ENCODE measurements at regions not wholly inside any gene's neighbourhood (a gene's known extent, or its start where the extent isn't known, plus 50 kb on each side); places are given as distances from the start of the nearest gene placed in this dataset.

GRCh38 chr13:107960301-107960700, 255.0 kb downstream of the LIG4 start:
- DNase-seq = no peak
- Mint-ChIP-seq H3K4me1 (peaks cover 10 to 17% of the 10 kb centered on the region in 2 experiments), H3K9me3 (no peaks in the 10 kb centered on the region; a peak in 1 of 5 replicates), H3K27ac (no peak overlapping the region; a peak in 1 of 7 replicates), H3K4me3 (no peak overlapping the region), H3K36me3 (ENCODE audit: insufficient read depth in 1 of 3, low read depth in 3 of 3) (no peaks in the 10 kb centered on the region), H3K27me3 (ENCODE audit: low read depth) (no peaks in the 10 kb centered on the region)
- no peaks in the 10 kb centered on the region for H3K79me1 ChIP-seq (ENCODE audit: insufficient read depth, low read depth, low read length, poor library complexity, severe bottlenecking)
- H2BK12ac ChIP-seq (ENCODE audit: insufficient read length, low read depth, low read length) = no peak overlapping the region
- no CpG with 5 or more reads among the region's 1 CpG for whole genome bisulfite sequencing (ENCODE audit: extremely low coverage, insufficient read length, low lambda C conversion rate)
- no peak overlapping the region for H3K56ac ChIP-seq (ENCODE audit: insufficient read length, low read depth, low read length)
- H3K79me2 ChIP-seq (ENCODE audit: insufficient read depth, low read length) = no peaks in the 10 kb centered on the region
- H3K27me3 ChIP-seq (ENCODE audit: insufficient read depth, low read length) = no peaks in the 10 kb centered on the region
- TF ChIP-seq CTCF (conservative IDR thresholded peaks at IDR 0.05) = no peak
- no peak overlapping the region for H2AFZ ChIP-seq (ENCODE audit: low read length)
- no peaks in the 10 kb centered on the region for H3K4me1 ChIP-seq (ENCODE audit: insufficient read depth, low read length)
- no peaks in the 10 kb centered on the region for H4K20me1 ChIP-seq (ENCODE audit: control insufficient read depth, insufficient read depth, insufficient read length)
- H2BK20ac ChIP-seq (ENCODE audit: low read depth, low read length, poor library complexity, severe bottlenecking) = no peak overlapping the region
- no peaks in the 10 kb centered on the region for H3K9me3 ChIP-seq (ENCODE audit: control insufficient read depth, low read depth, low read length)
- no peak overlapping the region for H4K91ac ChIP-seq (ENCODE audit: insufficient read length, low read depth, low read length)
- H3K23me2 ChIP-seq (ENCODE audit: insufficient read length, low read depth, low read length, poor library complexity, severe bottlenecking) = no peaks in the 10 kb centered on the region
- H2AK5ac ChIP-seq (ENCODE audit: insufficient read length, low read length) = no peak overlapping the region
- no peak overlapping the region for H3K4ac ChIP-seq (ENCODE audit: low read depth, low read length)
- H4K5ac ChIP-seq (ENCODE audit: insufficient read length, low read depth, low read length) = no peak overlapping the region
- no peak overlapping the region for H3T11ph ChIP-seq (ENCODE audit: low read length)
- H3K4me2 ChIP-seq (ENCODE audit: insufficient read depth, insufficient read length, low read length) = no peak overlapping the region
- no peak overlapping the region for H3K23ac ChIP-seq (ENCODE audit: insufficient read length, low read depth, low read length)
- no peak overlapping the region for H3K18ac ChIP-seq (ENCODE audit: insufficient read length, low read depth, low read length)
- H2BK120ac ChIP-seq (ENCODE audit: low read depth, low read length, poor library complexity, severe bottlenecking) = no peak overlapping the region
- no peak overlapping the region for H2BK15ac ChIP-seq (ENCODE audit: low read depth, low read length)
- H3K9ac ChIP-seq (ENCODE audit: extremely low read depth, insufficient read length, low read length) = no peak overlapping the region
- H3K27ac ChIP-seq (ENCODE audit: insufficient read length, low read depth, low read length) = no peak overlapping the region
- no peak overlapping the region for H4K8ac ChIP-seq (replicated peaks; ENCODE audit: insufficient read length, low read depth, low read length)
- no peak overlapping the region for H2BK5ac ChIP-seq (ENCODE audit: insufficient read length, low read length)
- H3K14ac ChIP-seq (ENCODE audit: insufficient read depth, low read length) = no peak overlapping the region

All from H9 (cell line).